K562 (cell line): ENCODE measurements at regions not wholly inside any gene's neighbourhood (a gene's known extent, or its start where the extent isn't known, plus 50 kb on each side); places are given as distances from the start of the nearest gene placed in this dataset.

Source experiments
- ATAC-seq: fragments of 200-7000 bp; cut with Tn5 transposase; 3 replicates; pipeline ENCODE4 v1.9.1; 2020; ENCODE audit warnings: moderate library complexity
- BruUV-seq: library from RNA; stranded (reverse); fragments of 400-500 nt; replicated peaks from 2 replicates; lab custom pipeline; 2021; lab: Mats Ljungman, UMichigan
- CTCF ChIA-PET: fragments of 300-600 bp; formaldehyde crosslinking; extraction: SDS; loops from one replicate; lab custom pipeline; 2021; ENCODE audit warnings: low intra/inter-chr PET ratio; lab: Yijun Ruan, JAX
- POLR2A ChIA-PET: fragments of 300-600, 350-650 bp; sonication (Branson Sonifier 250); formaldehyde crosslinking; extraction: SDS; loops from one replicate; lab custom pipeline; 2021; ENCODE audit warnings: antibody characterized with exemption, inconsistent platforms; lab: Yijun Ruan, JAX
- DNase-seq, 4 experiments: peaks; one replicate each; pipeline versions ENCODE4 v3.0.0 to v3.0.0-alpha.2; 2011 to 2018; ENCODE audit warnings: low spot score in 3 of 4, mixed read lengths in 3 of 4; ENCODE audit errors: extremely low read depth in 1 of 4
- FAIRE-seq: peaks from 2 replicates; lab custom pipeline; 2011; peaks lifted over from hg19 to GRCh38; lab: Jason Lieb, UNC
- H2AFZ ChIP-seq: 2 replicates; pipeline ENCODE4 v1.6.0; 2011; ENCODE audit warnings: low read depth, low read length, control low read depth, inconsistent platforms
- H3K27ac ChIP-seq: fragments of 200-600 bp; 3 replicates; pipeline ENCODE4 v1.8.0; 2011; ENCODE audit warnings: low read depth, mild to moderate bottlenecking, control low read depth, inconsistent platforms, low read length, moderate library complexity, mixed read lengths; ENCODE audit errors: extremely low read depth
- H3K27me3 ChIP-seq, 2 experiments: fragments of 300-600 bp in 1 of 2; 2 replicates in 1 of 2; 3 replicates in 1 of 2; pipeline versions ENCODE4 v1.6.0 to v1.8.0; 2011; ENCODE audit warnings: inconsistent platforms in 2 of 2, low read length in 2 of 2, mild to moderate bottlenecking in 1 of 2, mixed read lengths in 1 of 2, moderate library complexity in 1 of 2; ENCODE audit not compliant: control insufficient read depth in 2 of 2, insufficient read depth in 2 of 2
- H3K36me3 ChIP-seq: fragments of 300-600 bp; 3 replicates; pipeline ENCODE4 v1.8.0; 2011; ENCODE audit warnings: mild to moderate bottlenecking, low read length, inconsistent platforms; ENCODE audit not compliant: control insufficient read depth, insufficient read depth
- H3K4me1 ChIP-seq, 2 experiments: fragments of 200-600 bp in 1 of 2; replicated peaks in 1 of 2; 2 replicates in 1 of 2; 3 replicates in 1 of 2; pipeline versions ENCODE4 v1.5.1 to v1.8.0; 2011; ENCODE audit warnings: inconsistent platforms in 2 of 2, low read length in 2 of 2, mild to moderate bottlenecking in 1 of 2, mixed read lengths in 1 of 2, moderate library complexity in 1 of 2; ENCODE audit not compliant: control insufficient read depth in 2 of 2, insufficient read depth in 2 of 2
- H3K4me2 ChIP-seq: 2 replicates; pipeline ENCODE4 v1.6.1; 2011; ENCODE audit warnings: low read length, control low read depth, inconsistent platforms, mixed read lengths; ENCODE audit not compliant: insufficient read depth
- H3K4me3 ChIP-seq: fragments of 200-600 bp; sonication (generic), shearing (Covaris generic); 2 replicates; pipeline ENCODE4 v1.5.1; 2016; ENCODE audit warnings: control low read depth, inconsistent platforms
- H3K79me2 ChIP-seq: fragments of 200-600 bp; 3 replicates; pipeline ENCODE4 v1.8.0; 2011; ENCODE audit warnings: low read length, inconsistent platforms; ENCODE audit not compliant: control insufficient read depth, insufficient read depth
- H3K9ac ChIP-seq, 2 experiments: 2 replicates each; pipeline versions ENCODE4 v1.6.0 to v1.6.1; 2011; ENCODE audit warnings: low read depth in 2 of 2, low read length in 2 of 2, control low read depth in 1 of 2, inconsistent platforms in 1 of 2, mild to moderate bottlenecking in 1 of 2, mixed read lengths in 1 of 2; ENCODE audit not compliant: insufficient read depth in 1 of 2
- H3K9me1 ChIP-seq: one replicate; pipeline ENCODE4 v1.6.0; 2011; ENCODE audit warnings: inconsistent platforms, mild to moderate bottlenecking, low read length, moderate library complexity; ENCODE audit not compliant: control insufficient read depth, insufficient read depth
- H3K9me3 ChIP-seq: replicated peaks from 2 replicates; pipeline ENCODE4 v1.5.1; 2011; ENCODE audit warnings: low read depth, low read length, inconsistent platforms; ENCODE audit not compliant: control insufficient read depth, insufficient read depth
- H4K20me1 ChIP-seq: replicated peaks from 2 replicates; pipeline ENCODE4 v1.6.1; 2011; ENCODE audit warnings: low read length, inconsistent platforms, mixed read lengths; ENCODE audit not compliant: control insufficient read depth, insufficient read depth
- CCAR2 ChIP-seq: fragments of 200-400 bp; formaldehyde crosslinking; IDR thresholded peaks from 2 replicates; pipeline ENCODE4 v1.6.1; 2017; ENCODE audit warnings: mild to moderate bottlenecking, low read depth, low read length
- FOXM1 ChIP-seq, 2 experiments: fragments of 450-650 bp in 1 of 2; sonication (generic) in 1 of 2; formaldehyde crosslinking in 1 of 2; IDR thresholded peaks; 2 replicates each; pipeline versions ENCODE4 v1.6.1 to v1.9.0; 2017 to 2022; ENCODE audit warnings: low read depth in 2 of 2, mild to moderate bottlenecking in 2 of 2, missing genetic modification reagents in 1 of 2, moderate library complexity in 1 of 2
- MYC ChIP-seq, 2 experiments: fragments of 250-450 bp in 1 of 2; sonication (Bioruptor Pico) in 1 of 2; IDR thresholded peaks; 2 replicates each; pipeline versions ENCODE4 v1.5.1 to v1.6.1; 2012 to 2021; ENCODE audit warnings: low read depth in 2 of 2, borderline replicate concordance in 1 of 2, improper control_type of control experiment in 1 of 2, low read length in 1 of 2, mild to moderate bottlenecking in 1 of 2, moderate library complexity in 1 of 2
- NCOA1 ChIP-seq: fragments of 450-650 bp; IDR thresholded peaks from 2 replicates; pipeline ENCODE4 v1.6.1; 2016; ENCODE audit warnings: low read depth
- NR4A1 ChIP-seq, 2 experiments: fragments of 250-450 bp in 1 of 2; fragments of 450-650 bp in 1 of 2; sonication (Bioruptor Pico) in 1 of 2; IDR thresholded peaks; 2 replicates each; pipeline versions ENCODE4 v1.4.0 to v1.6.1; 2016 to 2020; ENCODE audit warnings: mild to moderate bottlenecking in 2 of 2, missing compliant biosample characterization in 1 of 2, missing genetic modification characterization in 1 of 2, moderate library complexity in 1 of 2
- NRF1 ChIP-seq, 2 experiments: fragments of 450-650 bp; IDR thresholded peaks in 1 of 2; conservative IDR thresholded peaks in 1 of 2; 2 replicates each; pipeline ENCODE4 v1.6.1; 2014; ENCODE audit warnings: mild to moderate bottlenecking in 2 of 2
- SMAD4 ChIP-seq: fragments of 250-450 bp; sonication (Bioruptor Pico); conservative IDR thresholded peaks from 2 replicates; pipeline ENCODE4 v1.8.0; 2021; ENCODE audit warnings: inconsistent platforms, mild to moderate bottlenecking, moderate library complexity
- SMARCB1 ChIP-seq: IDR thresholded peaks from 2 replicates; pipeline ENCODE4 v1.6.1; 2011; ENCODE audit warnings: improper control_type of control experiment, low read depth; ENCODE audit not compliant: insufficient read length
- STAG1 ChIP-seq: sonication (generic); formaldehyde crosslinking; IDR thresholded peaks from 2 replicates; pipeline ENCODE4 v1.5.0; 2020; ENCODE audit warnings: missing genetic modification reagents, borderline replicate concordance
- ZEB2 ChIP-seq: fragments of 450-650 bp; IDR thresholded peaks from 2 replicates; pipeline ENCODE4 v1.6.1; 2016
- ZHX1 ChIP-seq: fragments of 150-350 bp; conservative IDR thresholded peaks from 2 replicates; pipeline ENCODE4 v1.6.1; 2014; ENCODE audit warnings: low read length
- ZNF224 ChIP-seq: sonication (generic); formaldehyde crosslinking; IDR thresholded peaks from 2 replicates; pipeline ENCODE4 v1.8.0; 2022; ENCODE audit warnings: mild to moderate bottlenecking, missing genetic modification reagents
- ZNF253 ChIP-seq: fragments of 250-450 bp; sonication (Bioruptor Pico); conservative IDR thresholded peaks from 2 replicates; pipeline ENCODE4 v1.6.1; 2021; ENCODE audit warnings: mild to moderate bottlenecking
- ZNF347 ChIP-seq: fragments of 450-650 bp; formaldehyde crosslinking; IDR thresholded peaks from 2 replicates; pipeline ENCODE4 v1.4.0; 2020; ENCODE audit warnings: low read depth, mild to moderate bottlenecking, moderate library complexity
- ZNF77 ChIP-seq: fragments of 250-450 bp; sonication (Bioruptor Pico); IDR thresholded peaks from 2 replicates; pipeline ENCODE4 v1.5.0; 2020
- WGBS: fragments of 100-300 bp; shearing (Covaris generic); methylation state at CpG from one replicate; pipeline ENCODE4 v1.1.6; 2016; ENCODE audit warnings: low coverage, mixed read lengths; ENCODE audit not compliant: insufficient coverage; ENCODE audit errors: missing lambda C conversion rate; 5-methylcytosine and 5-hydroxymethylcytosine counted together
- in situ Hi-C: fragments of 300-500 bp; cut with MboI; formaldehyde crosslinking; loops from 4 replicates; pipeline ENCODE4 v1.15.0; 2018; ENCODE audit warnings: inconsistent platforms, mixed read lengths
- intact Hi-C: fragments of 100-400 bp; cut with micrococcal nuclease; formaldehyde crosslinking; loops from 2 replicates; pipeline ENCODE4 v1.14.2; 2022

GRCh38 chr5:109529520-109529919, 119.7 kb upstream of the PJA2 start:
- H3K36me3 ChIP-seq: no peaks in the 10 kb centered on the region
- 6% methylated on average over 2 of the region's 2 CpGs for WGBS
- ChIA-PET POLR2A (no interaction called here), CTCF (no interaction called here)
- no peaks in the 10 kb centered on the region for H3K9me3 ChIP-seq
- TF ChIP-seq CCAR2 (no peak), ZNF224 (CRISPR knock-in tag) (no peak), NR4A1 (CRISPR knock-in tag; IDR thresholded peaks at IDR 0.05) (no peak), NR4A1 (tag; IDR thresholded peaks at IDR 0.05) (no peak)
- in situ Hi-C loops: no loop called here
- H4K20me1 ChIP-seq: no peaks in the 10 kb centered on the region
- no peak overlapping the region for H3K27ac ChIP-seq
- FAIRE-seq (no peak), DNase-seq (peak in 1 of 4 experiments; percentile 9), ATAC-seq (no peak; the same call in 1 of the 3 replicates)
- H2AFZ ChIP-seq: no peak overlapping the region
- H3K9ac ChIP-seq: no peak overlapping the region
- H3K4me3 ChIP-seq: no peak overlapping the region
- peaks cover 0 to 3% of the 10 kb centered on the region in 2 experiments; a peak in 1 of 5 replicates for H3K27me3 ChIP-seq
- no peaks in the 10 kb centered on the region for H3K79me2 ChIP-seq
- H3K9me1 ChIP-seq: no peaks in the 10 kb centered on the region
- intact Hi-C loops: no loop called here
- BruUV-seq: no TSS peak
- no peaks in the 10 kb centered on the region for H3K4me1 ChIP-seq
- H3K4me2 ChIP-seq: no peak overlapping the region

- Histone ChIP-seq H3K79me2 (no peaks in the 10 kb centered on the region), H4K20me1 (no peaks in the 10 kb centered on the region), H2AFZ (no peak overlapping the region), H3K9me3 (no peaks in the 10 kb centered on the region), H3K9me1 (no peaks in the 10 kb centered on the region), H3K4me3 (no peak overlapping the region), H3K9ac (no peak overlapping the region), H3K27ac (no peak overlapping the region), H3K27me3 (peaks cover 0 to 1% of the 10 kb centered on the region in 2 experiments; a peak in 1 of 5 replicates), H3K4me2 (no peak overlapping the region), H3K4me1 (no peaks in the 10 kb centered on the region), H3K36me3 (no peaks in the 10 kb centered on the region)
- ChIA-PET POLR2A (no interaction called here), CTCF (no interaction called here)
- no TSS peak for BruUV-seq
- in situ Hi-C loops (no loop called here), intact Hi-C loops (no loop called here)
- DNase-seq (no peak), FAIRE-seq (no peak), ATAC-seq (no peak)
- WGBS: 0% methylated on average over 2 of the region's 2 CpGs
- TF ChIP-seq ZNF77: no peak
- no peak for TF ChIP-seq ZEB2
- no peak for TF ChIP-seq SMARCB1
- no peak for TF ChIP-seq STAG1 (CRISPR knock-in tag)
- TF ChIP-seq ZNF253 (CRISPR knock-in tag): no peak
- no peak for TF ChIP-seq SMAD4 (CRISPR knock-in tag)
- no peak for TF ChIP-seq FOXM1 (IDR thresholded peaks at IDR 0.05; ENCODE audit: low read depth)
- TF ChIP-seq FOXM1 (CRISPR knock-in tag; IDR thresholded peaks at IDR 0.05; ENCODE audit: low read depth): no peak
- TF ChIP-seq NRF1 (conservative IDR thresholded peaks at IDR 0.05 in 1 of 2, IDR thresholded peaks at IDR 0.05 in 1 of 2): no peak
- no peak for TF ChIP-seq ZNF347 (CRISPR knock-in tag)
- TF ChIP-seq ZHX1: no peak
- no peak for TF ChIP-seq MYC (IDR thresholded peaks at IDR 0.05; ENCODE audit: low read depth, low read length)
- TF ChIP-seq MYC (CRISPR knock-in tag; IDR thresholded peaks at IDR 0.05; ENCODE audit: borderline replicate concordance, low read depth): no peak
- no peak for TF ChIP-seq NCOA1
These were observed 114.8 kb upstream of the PJA2 start for GRCh38 chr5:109524555-109524954.
